Tibial nerve (tissue), 4 donors: ENCODE measurements at regions not wholly inside any gene's neighbourhood (a gene's known extent, or its start where the extent isn't known, plus 50 kb on each side); places are given as distances from the start of the nearest gene placed in this dataset.

Experiments
- EP300 ChIP-seq, 2 donors: sonication (generic); formaldehyde crosslinking; IDR thresholded peaks; one replicate each; pipeline ENCODE4 v1.6.1; 2017; ENCODE audit warnings: antibody characterized with exemption in 2 of 2, mild to moderate bottlenecking in 1 of 2
- POLR2A ChIP-seq, 2 donors: fragments of 450-650 bp; IDR thresholded peaks; one replicate each; pipeline ENCODE4 v1.6.1; 2017; ENCODE audit warnings: antibody characterized with exemption in 2 of 2, mild to moderate bottlenecking in 2 of 2, moderate library complexity in 2 of 2
- TF ChIP-seq, protein P1 (sequence below), 5 experiments: fragments of 200-600 bp in 3 of 5; fragments of 450-650 bp in 2 of 5; sonication (generic) in 3 of 5; IDR thresholded peaks; one replicate each; pipeline ENCODE4 v1.5.1; 2016 to 2019; ENCODE audit warnings: antibody characterized with exemption in 5 of 5, mild to moderate bottlenecking in 3 of 5, moderate library complexity in 2 of 5

GRCh38 chr5:164362835-164363234, 857.4 kb downstream of the MAT2B start:
- TF ChIP-seq, protein P1, sequence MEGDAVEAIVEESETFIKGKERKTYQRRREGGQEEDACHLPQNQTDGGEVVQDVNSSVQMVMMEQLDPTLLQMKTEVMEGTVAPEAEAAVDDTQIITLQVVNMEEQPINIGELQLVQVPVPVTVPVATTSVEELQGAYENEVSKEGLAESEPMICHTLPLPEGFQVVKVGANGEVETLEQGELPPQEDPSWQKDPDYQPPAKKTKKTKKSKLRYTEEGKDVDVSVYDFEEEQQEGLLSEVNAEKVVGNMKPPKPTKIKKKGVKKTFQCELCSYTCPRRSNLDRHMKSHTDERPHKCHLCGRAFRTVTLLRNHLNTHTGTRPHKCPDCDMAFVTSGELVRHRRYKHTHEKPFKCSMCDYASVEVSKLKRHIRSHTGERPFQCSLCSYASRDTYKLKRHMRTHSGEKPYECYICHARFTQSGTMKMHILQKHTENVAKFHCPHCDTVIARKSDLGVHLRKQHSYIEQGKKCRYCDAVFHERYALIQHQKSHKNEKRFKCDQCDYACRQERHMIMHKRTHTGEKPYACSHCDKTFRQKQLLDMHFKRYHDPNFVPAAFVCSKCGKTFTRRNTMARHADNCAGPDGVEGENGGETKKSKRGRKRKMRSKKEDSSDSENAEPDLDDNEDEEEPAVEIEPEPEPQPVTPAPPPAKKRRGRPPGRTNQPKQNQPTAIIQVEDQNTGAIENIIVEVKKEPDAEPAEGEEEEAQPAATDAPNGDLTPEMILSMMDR (IDR thresholded peaks at IDR 0.05): no peak
- TF ChIP-seq POLR2A (IDR thresholded peaks at IDR 0.05) (no peak), EP300 (IDR thresholded peaks at IDR 0.05) (no peak)
